ENCODE measurements at regions not wholly inside any gene's neighbourhood (a gene's known extent, or its start where the extent isn't known, plus 50 kb on each side); places are given as distances from the start of the nearest gene placed in this dataset.

DNA sequence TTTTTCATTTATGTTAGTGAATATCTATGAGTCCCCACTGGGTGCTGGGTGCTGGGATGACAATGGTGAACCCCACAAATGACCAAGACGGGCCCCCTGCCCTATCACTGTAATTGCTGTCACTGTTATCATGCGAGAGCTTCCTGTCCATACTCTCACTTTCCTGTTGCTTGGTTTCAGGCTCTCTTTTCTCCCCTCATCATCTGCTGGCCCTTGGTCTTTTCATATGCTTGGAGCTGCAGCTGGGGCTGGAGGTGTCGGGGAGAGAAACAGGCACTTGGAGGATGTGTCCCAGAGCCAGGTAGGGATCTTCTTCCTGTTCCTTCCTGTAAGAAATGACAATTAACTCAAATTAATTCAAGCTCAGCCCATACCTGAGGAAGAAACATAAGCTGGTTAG, 348.0 kb downstream of the PTPRU start:
- DNase-seq = no peak

DNA sequence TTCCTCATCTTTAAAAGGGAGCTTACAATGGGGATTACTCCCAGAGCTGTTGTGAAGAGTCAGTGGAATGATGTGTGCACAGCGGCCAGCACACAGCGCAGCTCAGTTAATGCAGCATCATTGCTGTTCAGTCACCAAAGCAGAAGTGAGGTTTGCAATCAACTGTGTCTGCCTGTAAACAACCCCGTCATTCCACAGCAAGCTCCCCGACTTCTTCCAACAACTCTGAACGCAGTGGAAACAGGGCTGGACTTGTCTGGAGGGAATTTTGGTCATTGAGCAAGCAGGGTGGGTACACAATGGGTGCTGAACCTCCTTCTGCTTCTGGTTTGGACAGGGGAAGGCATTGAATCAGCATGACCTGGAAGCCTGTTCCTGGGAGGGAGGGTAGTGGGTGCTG, 347.4 kb downstream of the PTPRU start:
- DNase-seq = no peak

DNA sequence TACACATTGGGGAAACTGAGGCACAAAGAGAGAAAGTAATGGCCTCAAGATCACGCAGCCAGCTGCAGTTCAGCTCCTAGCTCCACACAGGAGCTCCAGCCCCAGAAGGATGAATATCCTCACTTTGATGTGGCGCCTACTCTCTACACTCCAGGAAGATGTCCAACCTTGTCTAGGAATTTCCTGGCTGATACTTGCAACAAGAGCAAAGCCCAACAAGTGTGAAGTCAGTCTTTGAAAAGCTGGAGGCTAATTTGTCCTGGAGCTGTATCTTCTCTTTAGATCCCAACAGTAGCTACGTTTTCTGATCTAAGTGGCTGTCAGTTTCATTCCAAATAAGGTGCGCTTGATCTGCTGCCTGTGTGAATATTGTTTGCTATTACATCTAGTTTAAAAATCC, 344.9 kb downstream of the PTPRU start:
- DNase-seq = no peak

DNA sequence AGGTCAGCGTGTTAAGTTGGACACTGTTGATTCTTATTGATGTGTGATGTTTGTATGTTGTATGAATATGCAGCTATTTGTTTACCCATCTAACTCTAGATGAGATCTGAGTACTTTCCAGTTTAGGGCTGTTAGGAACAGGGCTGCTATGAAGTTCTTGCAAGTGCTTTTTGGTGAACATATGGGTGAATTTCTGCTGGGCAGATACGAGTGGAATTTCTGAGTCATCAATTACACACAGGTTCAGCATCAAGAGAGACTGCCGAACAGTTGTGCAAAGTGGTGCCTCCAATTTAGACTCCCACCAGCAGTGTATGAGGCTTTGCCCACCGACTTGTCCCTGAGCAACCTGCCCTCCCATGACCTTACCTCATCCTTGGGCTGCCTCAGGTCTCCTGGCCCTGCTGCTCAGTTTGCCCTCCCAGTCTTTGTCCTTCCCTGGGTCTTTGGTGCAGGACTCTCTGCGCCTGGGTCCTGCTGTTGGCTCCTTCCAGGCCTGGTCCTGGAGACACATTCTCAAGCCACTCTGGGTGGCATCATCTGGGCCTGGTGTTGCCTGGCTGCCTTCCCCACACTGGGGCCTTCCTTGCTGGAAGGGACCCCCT, 343.6 kb downstream of the PTPRU start:
- no peak for DNase-seq

DNA sequence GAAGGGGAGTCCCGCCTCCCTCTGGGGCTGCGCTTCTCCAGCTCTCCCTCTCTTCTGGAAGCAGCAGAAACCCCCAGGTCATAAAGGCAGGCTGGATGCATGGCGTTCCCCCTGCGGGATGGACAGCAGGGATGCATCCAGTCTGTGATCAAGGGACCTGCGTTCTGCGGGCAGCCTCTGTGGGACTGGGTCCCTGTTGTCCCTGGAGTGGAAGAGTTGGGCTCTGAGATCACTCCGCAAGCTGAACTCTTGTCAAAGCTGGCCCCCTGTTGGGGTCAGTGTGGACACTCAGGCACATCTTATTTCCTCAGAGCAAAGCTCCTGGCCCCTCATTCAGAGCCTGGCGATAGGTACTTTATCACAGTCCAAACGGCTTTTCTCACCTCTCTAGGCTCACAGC, 341.2 kb downstream of the PTPRU start:
- DNase-seq = no peak

DNA sequence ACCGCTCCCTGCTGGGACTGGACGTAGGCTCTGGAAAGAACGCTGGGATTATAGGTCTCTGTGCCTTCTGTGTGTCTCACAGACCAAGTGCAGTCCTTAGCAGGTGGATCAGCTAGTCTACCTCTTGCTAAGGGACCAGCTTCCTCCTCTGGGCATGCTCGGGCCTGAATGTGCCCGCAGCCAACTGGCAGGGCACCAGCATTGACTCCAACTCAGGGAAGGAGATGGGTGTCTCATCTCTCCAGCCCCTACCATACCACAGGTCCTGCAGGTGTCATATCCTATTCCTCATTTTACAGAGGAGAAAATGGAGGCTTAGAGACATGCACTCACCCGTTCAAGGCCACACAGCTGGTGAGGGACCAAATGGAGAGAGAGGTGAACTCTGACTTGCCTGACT, 340.2 kb downstream of the PTPRU start:
- no peak for DNase-seq

DNA sequence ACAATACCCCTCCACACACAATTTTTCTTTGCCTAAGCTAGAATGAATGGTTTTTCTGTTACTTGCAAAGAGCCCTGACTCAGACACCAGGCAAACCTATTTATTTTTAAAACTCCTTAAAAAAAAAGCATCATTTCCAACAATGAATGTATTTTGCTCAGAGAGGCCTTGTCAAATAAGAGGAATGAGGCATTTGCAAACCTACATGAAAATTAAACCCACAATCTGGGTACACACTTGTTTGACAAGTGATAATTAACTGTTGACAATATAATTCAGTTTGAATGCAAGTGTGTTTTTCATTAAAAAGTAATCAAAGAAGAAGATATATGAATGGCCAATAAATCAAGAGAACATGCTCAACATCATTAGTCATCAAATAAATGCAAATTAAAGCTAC, 339.5 kb downstream of the PTPRU start:
- no peak for DNase-seq

DNA sequence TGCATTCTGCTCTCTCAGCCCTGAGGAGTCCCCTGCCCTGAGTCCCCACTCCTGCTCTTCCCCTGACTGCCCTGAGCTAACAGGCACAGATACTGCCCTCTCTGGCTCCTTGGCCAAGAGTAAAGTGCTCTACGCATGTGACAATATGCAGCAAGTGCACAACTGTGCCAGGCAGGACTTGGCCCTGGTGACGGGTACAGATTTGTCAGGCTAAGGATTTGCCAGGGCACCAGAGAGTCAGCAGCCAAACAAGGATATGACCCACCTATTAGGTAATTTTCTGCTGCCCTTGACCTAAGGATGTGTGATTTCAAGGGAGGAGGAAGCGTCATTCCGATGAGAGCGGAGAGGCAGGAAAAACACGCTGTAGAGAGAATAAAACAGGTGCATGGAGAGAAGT, 339.0 kb downstream of the PTPRU start:
- DNase-seq = no peak

DNA sequence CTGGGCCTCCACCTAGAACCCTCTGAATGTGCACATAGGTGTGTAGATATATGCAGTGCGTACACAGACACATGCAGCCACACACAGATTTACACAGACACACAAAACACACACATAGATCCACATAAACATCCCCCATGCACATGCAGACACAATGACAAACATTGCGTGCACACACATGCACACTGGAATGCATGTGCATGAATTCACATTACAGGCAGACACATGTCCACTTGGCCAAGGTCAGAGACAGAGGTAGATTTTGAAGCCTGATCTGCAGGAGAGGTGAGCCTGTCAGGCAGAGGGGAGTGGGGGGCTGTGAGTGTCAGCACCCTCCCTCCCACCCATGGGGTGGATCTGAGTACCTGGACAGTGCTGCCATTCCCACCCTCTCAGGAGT, 338.5 kb downstream of the PTPRU start:
- DNase-seq = no peak

DNA sequence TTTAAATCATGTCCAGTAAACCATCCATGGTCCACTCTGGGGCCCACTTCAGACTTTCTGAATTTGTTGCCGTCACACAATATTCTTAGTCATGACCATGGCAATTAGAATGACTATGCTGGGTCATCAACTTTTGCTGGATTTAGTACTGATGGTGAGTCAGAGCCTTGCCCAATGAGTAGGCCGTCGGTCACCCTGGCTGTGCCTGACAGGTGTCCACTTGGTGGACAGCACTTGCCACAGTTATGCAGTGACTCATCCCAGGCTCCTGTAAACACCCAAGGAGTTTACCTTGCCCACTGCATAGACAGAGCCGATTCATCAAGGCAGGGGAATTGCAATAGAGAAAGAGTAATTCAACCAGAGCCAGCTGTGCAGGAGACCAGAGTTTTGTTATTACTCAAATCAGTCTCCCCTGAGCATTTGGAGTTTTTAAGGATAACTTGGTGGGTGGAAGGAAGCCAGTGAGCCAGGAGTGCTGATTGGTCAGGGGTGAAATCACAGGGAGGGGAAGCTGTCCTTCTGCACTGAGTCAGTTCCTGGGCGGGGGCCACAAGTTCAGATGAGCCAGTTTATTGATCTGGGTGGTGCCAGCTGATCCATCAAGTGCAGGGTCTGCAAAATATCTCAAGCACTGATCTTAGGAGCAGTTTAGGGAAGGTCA, 333.8 kb downstream of the PTPRU start:
- no peak for DNase-seq

DNA sequence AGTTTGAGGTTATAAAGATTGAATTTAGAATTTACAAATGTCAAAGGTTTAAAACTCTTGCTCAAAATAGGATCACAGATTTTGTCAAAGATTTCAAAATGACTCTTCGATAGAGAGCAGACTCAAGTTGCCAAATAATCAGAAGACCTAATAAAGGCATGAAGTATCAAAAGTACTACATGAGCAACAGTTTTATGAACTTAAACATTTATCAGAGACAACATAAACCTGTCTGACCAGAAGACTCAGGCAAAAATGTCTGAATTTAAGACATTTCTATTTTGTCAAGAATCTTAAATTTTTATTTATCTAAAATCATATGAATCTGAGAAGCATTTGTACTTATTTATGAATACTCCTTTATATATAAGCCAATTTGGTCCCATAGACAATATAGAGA, 330.9 kb downstream of the PTPRU start:
- no peak for DNase-seq

DNA sequence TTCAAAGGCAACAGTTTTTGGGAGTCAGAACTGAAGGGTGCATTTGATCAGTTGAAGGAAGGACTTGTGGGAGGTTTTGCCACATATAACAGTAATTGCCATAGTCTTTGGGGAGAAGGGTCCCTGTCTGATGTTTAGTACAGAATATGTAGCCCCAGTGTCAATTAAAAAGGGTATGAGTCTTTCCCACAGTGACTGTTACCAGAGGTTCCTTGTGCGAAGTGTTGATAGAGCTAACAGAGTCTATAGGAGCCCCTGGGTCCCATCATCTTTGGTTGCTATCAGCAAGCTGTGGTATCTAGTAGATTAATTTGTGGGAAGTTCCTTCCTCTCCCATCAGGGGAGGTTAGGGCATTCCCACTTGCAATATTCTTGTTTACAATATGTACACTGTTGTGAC, 329.2 kb downstream of the PTPRU start:
- no peak for DNase-seq

DNA sequence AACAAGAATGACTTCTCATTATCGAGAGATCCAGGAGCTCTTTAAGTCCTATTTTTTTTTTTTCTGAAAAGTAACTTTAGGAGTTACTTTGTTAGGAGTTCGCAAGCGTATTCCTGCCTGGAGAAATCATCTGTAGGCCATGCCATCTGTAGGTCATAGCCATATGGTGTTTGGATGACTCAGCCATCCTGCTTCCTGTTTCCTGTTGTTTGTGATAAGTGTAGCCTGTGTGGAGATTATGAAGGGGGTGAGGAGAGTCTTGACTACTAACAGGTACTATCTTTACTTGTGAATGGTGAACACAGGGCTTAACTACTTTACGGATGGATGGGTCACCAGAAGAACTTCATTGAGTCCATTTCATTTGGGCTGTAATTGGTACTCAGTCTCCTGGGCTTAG, 327.2 kb downstream of the PTPRU start:
- no peak for DNase-seq

DNA sequence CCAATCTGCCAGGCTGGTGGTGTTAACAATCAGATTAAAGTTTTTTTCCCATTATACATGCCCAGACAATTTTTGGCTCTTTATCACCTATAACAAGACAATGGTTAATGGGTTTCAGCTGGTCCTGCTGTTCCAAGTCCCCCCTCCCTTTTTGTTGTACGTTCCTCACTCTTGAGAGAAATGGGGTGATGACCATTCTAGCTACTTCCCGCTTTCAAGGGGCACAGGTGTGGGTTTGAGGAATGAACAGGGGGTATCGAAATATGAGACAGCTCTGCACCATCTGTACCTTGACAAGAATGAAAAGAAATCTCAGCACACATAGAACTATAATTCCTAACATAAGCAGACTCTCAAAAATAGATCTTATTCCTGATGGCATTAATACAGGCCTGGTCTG, 326.8 kb downstream of the PTPRU start:
- no peak for DNase-seq

DNA sequence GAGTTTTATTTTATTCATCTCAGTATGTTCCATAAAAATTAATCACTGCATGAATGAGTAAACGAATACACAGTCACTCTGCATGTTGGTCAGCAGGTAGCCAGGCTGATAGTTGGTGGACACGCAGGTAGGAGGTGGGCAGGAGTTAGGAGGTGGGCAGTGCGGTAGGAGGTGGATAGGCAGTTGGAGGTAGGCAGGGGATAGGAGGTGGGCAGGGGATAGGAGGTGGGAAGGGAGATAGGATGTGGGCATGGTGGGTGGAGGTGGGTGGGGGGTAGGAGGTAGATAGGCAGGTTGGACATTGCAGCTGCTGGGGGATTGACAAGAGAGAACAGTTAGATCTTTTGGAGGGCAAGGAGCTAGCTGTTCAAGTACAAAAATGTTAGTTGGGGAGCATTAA, 322.7 kb downstream of the PTPRU start:
- DNase-seq = no peak

DNA sequence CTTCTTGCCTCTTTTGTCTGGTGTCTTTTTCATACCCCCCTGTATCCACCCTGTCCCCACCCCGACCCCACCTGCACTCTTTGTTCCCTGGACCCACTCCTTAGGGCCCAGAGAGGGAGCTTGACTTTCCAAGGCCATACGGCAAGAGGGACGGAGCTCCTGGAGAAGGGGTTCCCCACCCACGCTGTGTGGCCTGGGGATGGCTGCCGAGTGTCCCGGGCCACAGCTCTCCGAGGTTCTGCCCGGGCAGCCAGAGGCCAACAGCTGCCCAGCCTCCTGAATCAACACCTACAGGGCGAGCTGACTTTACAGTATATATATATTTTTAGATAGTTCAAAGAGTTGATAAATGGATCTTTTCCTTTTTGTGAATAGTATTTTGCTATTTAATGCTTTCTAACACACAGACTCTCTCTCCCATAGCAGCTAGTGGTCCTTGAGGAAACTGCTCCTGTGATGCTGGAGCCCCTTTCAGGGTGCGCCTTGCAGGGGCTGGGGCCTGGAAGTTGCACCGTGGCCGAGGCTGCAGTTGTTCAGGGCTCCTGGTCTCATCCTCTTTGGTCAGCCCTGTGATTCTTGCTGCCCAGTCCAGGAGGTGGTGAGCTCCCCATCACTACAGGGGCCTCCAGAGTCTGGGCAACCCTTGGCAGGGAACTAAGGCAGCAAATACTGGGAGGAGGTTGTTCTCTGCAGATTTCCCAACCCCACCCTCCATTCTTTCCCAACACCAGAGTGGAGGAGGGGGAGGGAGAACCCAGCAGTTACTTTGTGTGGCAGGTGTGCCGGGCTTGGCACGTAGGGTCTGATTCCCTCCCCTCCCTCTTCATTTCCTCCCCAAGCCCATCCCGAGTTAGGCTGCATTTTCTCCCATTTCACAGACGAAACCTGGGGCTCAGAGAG, 321.6 kb downstream of the PTPRU start:
- DNase-seq = no peak

DNA sequence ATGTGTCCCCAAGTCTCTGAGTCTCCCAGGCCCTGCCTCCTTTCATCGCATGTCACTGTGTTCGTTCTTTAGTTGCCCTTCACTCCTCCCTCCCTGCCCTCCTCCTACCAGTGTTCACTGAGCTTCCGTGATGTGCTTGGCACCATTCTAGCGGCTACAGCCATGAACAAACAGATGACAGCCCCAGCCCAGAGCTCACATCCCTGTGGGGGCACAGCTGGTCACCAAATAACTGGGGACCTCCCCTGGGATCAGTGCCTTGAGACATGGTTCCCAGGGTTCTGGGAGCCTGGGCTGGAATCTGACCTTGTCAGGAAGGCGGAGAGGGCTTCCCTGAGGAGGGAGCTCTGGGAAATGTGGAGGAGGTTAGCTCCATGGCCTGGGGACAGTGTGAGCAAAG, 320.7 kb downstream of the PTPRU start:
- DNase-seq = no peak

DNA sequence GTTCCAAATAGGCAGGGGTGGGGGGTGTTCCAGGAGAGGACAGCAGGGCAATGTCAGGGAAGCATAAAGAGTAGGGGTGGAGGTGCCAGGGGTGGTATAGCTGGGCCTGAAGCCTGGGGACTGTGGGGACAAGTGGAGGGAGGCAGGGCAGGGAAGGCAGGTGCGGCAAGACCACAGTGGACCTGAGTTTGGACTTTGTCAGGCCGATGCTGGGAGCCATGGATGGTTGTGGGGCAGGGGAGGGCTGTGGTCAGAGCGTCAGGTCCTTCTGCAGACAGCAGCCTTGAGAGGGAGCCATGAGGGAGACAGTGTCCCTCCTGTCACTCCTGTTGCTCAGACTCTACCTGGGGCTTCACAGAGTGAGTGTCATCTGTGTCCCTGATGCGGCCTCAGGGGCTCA, 320.3 kb downstream of the PTPRU start:
- no peak for DNase-seq

DNA sequence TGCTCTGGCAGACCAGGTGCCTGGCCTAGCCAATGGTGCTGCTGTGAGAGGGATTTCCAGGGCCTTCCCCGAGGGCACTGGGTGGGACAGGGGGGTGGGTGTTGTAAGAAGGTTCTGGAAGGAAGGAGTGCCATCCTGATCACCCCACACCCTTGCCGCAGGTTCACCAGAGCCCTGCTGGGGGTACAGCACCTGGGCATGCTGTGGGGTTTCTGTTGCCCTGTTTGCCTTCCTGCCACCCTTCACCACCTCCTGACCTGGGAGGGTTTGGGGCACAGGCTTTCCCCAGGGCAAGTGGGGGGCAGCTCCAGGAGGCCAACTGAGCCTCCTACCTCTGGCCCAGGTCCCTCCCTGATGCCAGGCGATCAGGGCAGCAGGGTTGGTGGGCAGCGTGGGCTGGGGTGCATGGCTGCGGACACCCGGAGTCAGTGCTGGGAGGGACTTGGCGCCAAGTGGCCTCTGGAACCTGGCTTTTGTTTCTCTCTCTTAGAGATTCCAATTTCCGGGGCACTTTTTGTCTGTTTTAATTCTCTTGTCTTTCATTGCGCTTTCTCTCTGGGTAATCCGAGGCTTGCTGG, 318.8 kb downstream of the PTPRU start:
- DNase-seq = no peak

DNA sequence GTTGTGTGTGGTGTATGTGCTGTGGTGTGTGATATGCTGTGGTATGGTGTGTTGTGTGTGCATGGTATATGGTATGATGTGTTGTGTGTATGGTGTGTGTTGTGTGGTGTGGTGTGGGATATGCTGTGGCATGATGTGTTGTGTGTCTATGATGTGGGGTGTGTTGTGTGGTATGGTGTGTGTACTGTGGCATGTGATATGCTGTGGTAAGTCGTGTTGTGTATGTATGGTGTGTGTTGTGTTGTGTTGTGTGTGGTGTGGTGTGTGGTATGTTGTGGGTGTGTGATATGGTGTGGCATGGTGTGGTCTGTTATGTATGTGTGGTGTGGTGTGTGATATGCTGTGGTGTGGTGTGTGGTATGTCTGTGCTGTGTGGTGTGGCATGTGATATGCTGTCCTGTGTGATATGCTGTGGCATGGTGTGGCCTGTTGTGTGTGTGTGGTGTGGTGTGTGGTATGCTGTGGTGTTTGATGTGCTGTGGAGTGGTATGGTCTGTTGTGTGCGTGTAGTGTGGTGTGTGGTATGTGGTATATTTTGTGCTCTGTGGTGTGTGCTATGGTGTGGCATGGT, 318.0 kb downstream of the PTPRU start:
- DNase-seq = no peak

DNA sequence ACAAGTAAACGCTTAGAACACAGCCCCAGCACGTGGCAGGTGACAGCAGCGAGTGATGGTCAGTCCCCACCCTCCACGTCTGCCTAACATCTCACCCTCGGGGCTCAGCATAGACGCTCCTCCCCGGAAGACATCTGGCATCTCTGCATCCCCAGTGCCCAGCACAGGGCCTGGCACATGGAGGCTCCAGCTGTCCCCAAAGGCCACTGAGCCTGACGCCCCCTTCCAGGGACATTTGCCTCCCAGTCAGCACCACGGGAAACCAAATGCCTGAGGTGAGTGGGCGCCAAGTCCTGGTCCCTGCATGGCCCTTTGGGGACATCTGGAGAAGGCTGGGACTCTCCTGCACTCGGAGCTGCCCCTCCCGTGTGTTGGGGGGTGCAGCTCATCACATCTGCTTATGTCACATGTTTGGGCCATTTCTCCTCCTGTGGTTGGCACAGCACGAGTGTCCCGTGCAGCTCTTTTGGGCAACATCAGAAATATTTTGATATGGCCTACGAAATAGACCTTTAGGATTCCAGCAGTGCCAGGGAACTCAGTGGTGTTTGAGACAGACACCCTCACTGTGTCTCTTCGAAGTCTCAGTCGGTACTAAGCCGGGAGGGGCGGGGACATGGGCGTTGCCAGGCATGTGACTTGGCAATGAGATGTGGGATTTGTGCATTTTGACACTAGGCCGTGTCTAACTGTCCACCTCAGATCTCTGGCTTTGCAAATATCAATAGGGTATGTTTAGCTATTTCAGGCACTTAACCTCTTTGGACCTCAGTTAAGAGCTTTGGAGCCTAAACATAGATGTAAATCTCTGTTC, 315.0 kb downstream of the PTPRU start:
- DNase-seq = no peak

DNA sequence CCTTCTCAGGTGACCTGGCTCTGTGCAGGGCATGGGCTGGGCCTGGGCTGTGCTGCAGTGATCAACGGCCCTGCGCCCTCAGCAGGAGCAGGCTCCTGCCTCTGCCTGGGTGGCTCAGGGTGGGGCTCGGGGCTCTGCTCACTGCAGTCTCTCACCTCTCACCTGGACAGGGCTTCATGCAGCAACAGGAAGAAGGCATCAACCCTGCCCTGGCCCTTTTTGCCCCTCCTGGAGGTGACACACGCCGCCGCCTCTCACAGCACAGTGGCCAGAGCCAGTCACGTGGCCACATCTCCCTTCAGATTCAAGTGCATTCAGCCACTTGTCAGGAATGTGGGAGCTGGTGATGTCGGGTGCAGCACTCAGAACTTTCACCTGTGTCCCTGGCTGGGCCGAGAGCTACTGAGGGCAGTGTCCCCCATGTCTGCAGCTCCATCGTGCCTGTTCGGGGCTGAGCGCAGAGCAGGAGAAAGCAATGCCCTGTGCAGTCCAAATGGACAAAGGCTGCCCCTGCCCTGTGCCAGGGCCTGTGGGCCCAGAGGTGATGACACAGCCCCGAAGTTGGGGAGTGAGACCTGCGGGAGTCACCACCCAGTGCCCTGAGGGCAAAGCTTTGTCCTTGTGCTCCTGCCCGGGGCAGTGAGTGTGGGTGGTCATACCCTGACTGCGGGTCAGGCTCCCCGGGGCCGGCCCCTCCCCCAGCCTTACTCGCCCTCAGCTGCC, 314.0 kb downstream of the PTPRU start:
- DNase-seq = no peak
